SU-DHL-6 (cell line): ENCODE measurements at regions not wholly inside any gene's neighbourhood (a gene's known extent, or its start where the extent isn't known, plus 50 kb on each side); places are given as distances from the start of the nearest gene placed in this dataset.

ENCODE experiments used
- EZH2phosphoT487 ChIP-seq: fragments of 200-600 bp; sonication (generic), shearing (Covaris generic); conservative IDR thresholded peaks from 2 replicates; pipeline ENCODE4 v1.6.1; 2018; ENCODE audit warnings: mild to moderate bottlenecking, antibody characterized with exemption, low read length, moderate library complexity, mixed read lengths
- TF ChIP-seq, protein P1 (sequence below): fragments of 200-600 bp; sonication (generic); IDR thresholded peaks from one replicate; pipeline ENCODE4 v1.5.1; 2017; ENCODE audit warnings: antibody characterized with exemption, mild to moderate bottlenecking, low read length, moderate library complexity; ENCODE audit not compliant: insufficient read depth, poor library complexity, severe bottlenecking

DNA sequence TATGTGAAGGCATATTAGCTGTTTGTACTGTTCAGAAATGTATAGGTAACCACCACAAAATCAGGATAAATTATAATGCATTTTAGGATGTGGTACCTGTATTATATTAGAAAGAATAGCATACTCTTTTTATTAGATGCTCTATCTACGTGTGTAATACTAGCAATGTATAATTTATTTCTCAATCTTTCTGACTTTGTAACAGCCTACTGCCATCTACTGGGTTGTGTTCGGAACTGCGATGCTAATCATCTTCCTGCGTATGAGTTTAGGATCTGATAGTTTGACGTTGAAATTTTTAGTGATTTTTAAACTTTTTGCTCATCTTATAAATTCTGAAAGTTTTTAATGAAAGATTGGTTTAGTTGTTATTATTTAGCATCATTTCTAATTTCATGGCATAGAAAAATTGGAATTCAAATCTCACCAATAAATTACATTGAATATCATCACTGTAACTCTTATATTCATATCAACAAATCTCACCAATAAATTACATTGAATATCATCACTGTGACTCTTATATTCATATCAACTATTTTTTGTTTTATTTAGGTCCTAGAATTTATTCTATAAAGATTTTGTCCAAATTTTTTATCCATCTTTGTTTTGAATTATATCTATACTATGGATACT, 322.7 kb upstream of the ZNF717 start:
- TF ChIP-seq, protein P1, sequence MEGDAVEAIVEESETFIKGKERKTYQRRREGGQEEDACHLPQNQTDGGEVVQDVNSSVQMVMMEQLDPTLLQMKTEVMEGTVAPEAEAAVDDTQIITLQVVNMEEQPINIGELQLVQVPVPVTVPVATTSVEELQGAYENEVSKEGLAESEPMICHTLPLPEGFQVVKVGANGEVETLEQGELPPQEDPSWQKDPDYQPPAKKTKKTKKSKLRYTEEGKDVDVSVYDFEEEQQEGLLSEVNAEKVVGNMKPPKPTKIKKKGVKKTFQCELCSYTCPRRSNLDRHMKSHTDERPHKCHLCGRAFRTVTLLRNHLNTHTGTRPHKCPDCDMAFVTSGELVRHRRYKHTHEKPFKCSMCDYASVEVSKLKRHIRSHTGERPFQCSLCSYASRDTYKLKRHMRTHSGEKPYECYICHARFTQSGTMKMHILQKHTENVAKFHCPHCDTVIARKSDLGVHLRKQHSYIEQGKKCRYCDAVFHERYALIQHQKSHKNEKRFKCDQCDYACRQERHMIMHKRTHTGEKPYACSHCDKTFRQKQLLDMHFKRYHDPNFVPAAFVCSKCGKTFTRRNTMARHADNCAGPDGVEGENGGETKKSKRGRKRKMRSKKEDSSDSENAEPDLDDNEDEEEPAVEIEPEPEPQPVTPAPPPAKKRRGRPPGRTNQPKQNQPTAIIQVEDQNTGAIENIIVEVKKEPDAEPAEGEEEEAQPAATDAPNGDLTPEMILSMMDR = peak; percentile 69
- TF ChIP-seq EZH2phosphoT487 = no peak
